ENCODE measurements at regions not wholly inside any gene's neighbourhood (a gene's known extent, or its start where the extent isn't known, plus 50 kb on each side); places are given as distances from the start of the nearest gene placed in this dataset.

GRCh38 chr10:104505521-104506042 is 135.5 kb upstream of the SORCS3 start:
- DNase-seq (ENCODE audit: low read depth in 2 of 3, low spot score in 1 of 3), result no peak

GRCh38 chr10:104509981-104510380 is 131.1 kb upstream of the SORCS3 start:
- no peak for DNase-seq (ENCODE audit: low read depth in 2 of 3, low spot score in 1 of 3)

- no peak for DNase-seq (ENCODE audit: low read depth in 2 of 3, low spot score in 1 of 3)
These were observed 130.4 kb upstream of the SORCS3 start for GRCh38 chr10:104510644-104511043.

- no peak for DNase-seq (ENCODE audit: low read depth in 2 of 3, low spot score in 1 of 3)
These were observed 128.3 kb upstream of the SORCS3 start for GRCh38 chr10:104512800-104513199.

GRCh38 chr10:104515678-104516199 is 125.4 kb upstream of the SORCS3 start:
- no peak for DNase-seq (ENCODE audit: low read depth in 2 of 3, low spot score in 1 of 3)

GRCh38 chr10:104516986-104517385 is 124.1 kb upstream of the SORCS3 start:
- DNase-seq (ENCODE audit: low read depth in 2 of 3, low spot score in 1 of 3), result no peak

GRCh38 chr10:104517946-104518345 is 123.1 kb upstream of the SORCS3 start:
- no peak for DNase-seq (ENCODE audit: low read depth in 2 of 3, low spot score in 1 of 3)

GRCh38 chr10:104518891-104519290 is 122.2 kb upstream of the SORCS3 start:
- DNase-seq (ENCODE audit: low read depth in 2 of 3, low spot score in 1 of 3), result no peak

- DNase-seq (ENCODE audit: low read depth in 2 of 3, low spot score in 1 of 3), result no peak
These were observed 120.4 kb upstream of the SORCS3 start for GRCh38 chr10:104520653-104521052.

GRCh38 chr10:104521901-104522694 is 119.0 kb upstream of the SORCS3 start:
- DNase-seq (ENCODE audit: low read depth in 2 of 3, low spot score in 1 of 3), result no peak

- DNase-seq (ENCODE audit: low read depth in 2 of 3, low spot score in 1 of 3), result no peak
These were observed 114.9 kb upstream of the SORCS3 start for GRCh38 chr10:104526188-104526587.

GRCh38 chr10:104527013-104527412 is 114.1 kb upstream of the SORCS3 start:
- no peak for DNase-seq (ENCODE audit: low read depth in 2 of 3, low spot score in 1 of 3)

- DNase-seq (ENCODE audit: low read depth in 2 of 3, low spot score in 1 of 3), result no peak
These were observed 100.9 kb upstream of the SORCS3 start for GRCh38 chr10:104540181-104540580.

GRCh38 chr10:104541820-104542219 is 99.3 kb upstream of the SORCS3 start:
- DNase-seq (ENCODE audit: low read depth in 2 of 3, low spot score in 1 of 3), result no peak

GRCh38 chr10:104546336-104546735 is 94.8 kb upstream of the SORCS3 start:
- no peak for DNase-seq (ENCODE audit: low read depth in 2 of 3, low spot score in 1 of 3)

GRCh38 chr10:104546756-104547155 is 94.3 kb upstream of the SORCS3 start:
- no peak for DNase-seq (ENCODE audit: low read depth in 2 of 3, low spot score in 1 of 3)

- no peak for DNase-seq (ENCODE audit: low read depth in 2 of 3, low spot score in 1 of 3)
These were observed 93.0 kb upstream of the SORCS3 start for GRCh38 chr10:104548090-104548489.

GRCh38 chr10:104556831-104557230 is 84.3 kb upstream of the SORCS3 start:
- no peak for DNase-seq (ENCODE audit: low read depth in 2 of 3, low spot score in 1 of 3)

GRCh38 chr10:104557966-104558365 is 83.1 kb upstream of the SORCS3 start:
- no peak for DNase-seq (ENCODE audit: low read depth in 2 of 3, low spot score in 1 of 3)

GRCh38 chr10:104559935-104560334 is 81.2 kb upstream of the SORCS3 start:
- no peak for DNase-seq (ENCODE audit: low read depth in 2 of 3, low spot score in 1 of 3)

- DNase-seq (ENCODE audit: low read depth in 2 of 3, low spot score in 1 of 3), result no peak
These were observed 78.0 kb upstream of the SORCS3 start for GRCh38 chr10:104563051-104563450.

- DNase-seq (ENCODE audit: low read depth in 2 of 3, low spot score in 1 of 3), result no peak
These were observed 77.5 kb upstream of the SORCS3 start for GRCh38 chr10:104563548-104563947.

- no peak for DNase-seq (ENCODE audit: low read depth in 2 of 3, low spot score in 1 of 3)
These were observed 66.7 kb upstream of the SORCS3 start for GRCh38 chr10:104574427-104574826.

All from stimulated activated CD4-positive, alpha-beta T cell treated with anti-CD3 and anti-CD28 coated beads, Interleukin-12 subunit alpha, Interleukin-12 subunit beta, amount 100 ng/mL, for 48 hours (primary cell).